ENCODE measurements at regions not wholly inside any gene's neighbourhood (a gene's known extent, or its start where the extent isn't known, plus 50 kb on each side); places are given as distances from the start of the nearest gene placed in this dataset.

DNA sequence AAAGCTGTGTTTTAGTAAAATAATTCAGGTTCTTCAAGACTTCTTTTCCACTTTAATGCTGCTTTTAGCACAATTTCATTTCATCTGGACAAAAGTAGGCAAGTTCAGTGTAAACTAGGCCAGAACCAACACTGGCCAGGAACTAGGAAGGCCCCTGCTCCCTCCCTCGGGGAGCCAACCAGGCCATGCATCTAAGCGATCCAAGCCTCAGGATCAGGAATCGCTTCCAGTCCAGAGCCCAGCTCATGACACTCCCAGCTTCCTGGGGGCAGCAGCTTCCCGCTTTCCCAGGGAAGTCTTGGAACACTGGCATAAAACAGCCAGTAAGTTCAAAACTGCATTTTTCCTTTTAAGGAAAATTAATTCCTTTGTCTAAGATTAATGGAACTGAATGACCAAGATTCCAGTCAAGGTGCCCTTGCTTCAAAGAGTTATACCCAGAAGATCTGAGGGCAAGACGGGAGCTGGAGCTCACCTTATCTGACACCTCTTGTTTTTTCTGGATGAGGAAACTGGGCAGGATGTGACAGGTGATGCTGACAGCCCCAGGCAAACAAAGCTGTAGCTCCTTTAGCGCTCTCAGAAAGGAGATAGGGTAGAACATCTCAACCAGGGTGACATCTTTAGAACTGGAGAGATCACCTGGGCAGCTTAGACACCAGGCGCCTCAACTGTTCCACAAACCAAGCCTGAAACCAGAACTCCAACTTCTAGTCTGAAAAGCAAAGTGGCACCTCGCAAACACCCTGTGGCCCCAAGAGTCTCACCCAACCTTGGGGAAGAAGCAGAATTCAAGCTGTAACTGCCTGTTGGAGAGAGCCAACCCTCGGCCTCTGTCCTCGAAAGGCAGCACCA, 61.4 kb upstream of the PNMA1 start:
- DNase-seq (no peak), ATAC-seq (ENCODE audit: low read depth in 2 of 2) (no peak)
- H3K4me1 Mint-ChIP-seq = peaks cover 68 to 92% (median 79%) of the 10 kb centered on the region in 3 donors
- H3K27ac Mint-ChIP-seq = peak overlapping the region; percentile 9 to 99 (median 83)
- no peaks in the 10 kb centered on the region for H3K9me3 Mint-ChIP-seq
- no peaks in the 10 kb centered on the region for H3K36me3 Mint-ChIP-seq
- H3K27me3 Mint-ChIP-seq = no peaks in the 10 kb centered on the region
- no peak overlapping the region for H3K4me3 Mint-ChIP-seq

DNA sequence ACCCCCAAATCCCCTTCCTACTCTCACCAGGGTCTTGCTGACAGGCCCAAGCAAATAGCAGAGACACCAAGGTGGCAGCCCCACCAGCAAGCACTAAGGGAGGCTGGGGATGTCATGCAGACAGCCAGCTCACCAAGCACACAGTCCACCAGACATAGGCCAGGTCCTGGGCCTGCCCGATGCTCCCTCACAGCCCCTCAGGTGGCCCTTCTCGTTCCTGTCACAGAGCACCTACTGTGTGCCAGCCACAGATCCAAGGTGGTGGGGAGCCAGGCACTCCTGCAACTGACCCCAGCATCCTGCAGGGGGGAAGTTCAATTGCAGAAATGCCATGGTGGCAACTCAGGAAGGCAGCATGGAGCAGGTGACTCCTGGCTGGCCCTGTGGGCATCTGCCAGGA, 60.5 kb upstream of the PNMA1 start:
- peak overlapping the region; percentile 72 to 99 (median 90) for H3K27ac Mint-ChIP-seq
- ATAC-seq (ENCODE audit: low read depth in 2 of 2) (no peak), DNase-seq (no peak)
- H3K4me3 Mint-ChIP-seq = peak overlapping the region in 3 of 8 donors; percentile 24 to 65 (median 34)
- H3K27me3 Mint-ChIP-seq = no peaks in the 10 kb centered on the region
- H3K36me3 Mint-ChIP-seq = no peaks in the 10 kb centered on the region
- peaks cover 72 to 93% (median 82%) of the 10 kb centered on the region in 3 donors for H3K4me1 Mint-ChIP-seq
- no peaks in the 10 kb centered on the region for H3K9me3 Mint-ChIP-seq

DNA sequence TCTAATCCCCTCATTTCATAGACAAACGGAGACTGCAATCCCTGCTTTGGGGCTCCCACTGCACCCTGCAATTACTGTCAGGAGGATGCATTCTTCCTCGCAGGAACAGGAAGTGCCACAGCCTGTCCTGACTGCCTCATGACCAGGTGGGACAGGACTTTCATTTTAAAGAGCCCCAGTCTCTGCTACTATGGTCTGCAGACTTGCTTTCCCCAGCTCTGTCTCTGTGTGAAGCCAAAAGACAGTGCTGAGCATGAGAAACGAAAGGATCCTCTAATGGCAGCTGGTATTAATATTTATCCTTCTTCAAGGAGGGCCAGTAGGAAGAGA, 60.0 kb upstream of the PNMA1 start:
- no peaks in the 10 kb centered on the region for H3K27me3 Mint-ChIP-seq
- H3K4me1 Mint-ChIP-seq = peaks cover 73 to 97% (median 85%) of the 10 kb centered on the region in 3 donors
- no peaks in the 10 kb centered on the region for H3K36me3 Mint-ChIP-seq
- H3K4me3 Mint-ChIP-seq = peak overlapping the region in 4 of 8 donors; percentile 24 to 78 (median 50)
- H3K27ac Mint-ChIP-seq = peak overlapping the region; percentile 72 to 100 (median 92)
- DNase-seq = no peak
- ATAC-seq (ENCODE audit: low read depth in 2 of 2) = no peak
- no peaks in the 10 kb centered on the region for H3K9me3 Mint-ChIP-seq

DNA sequence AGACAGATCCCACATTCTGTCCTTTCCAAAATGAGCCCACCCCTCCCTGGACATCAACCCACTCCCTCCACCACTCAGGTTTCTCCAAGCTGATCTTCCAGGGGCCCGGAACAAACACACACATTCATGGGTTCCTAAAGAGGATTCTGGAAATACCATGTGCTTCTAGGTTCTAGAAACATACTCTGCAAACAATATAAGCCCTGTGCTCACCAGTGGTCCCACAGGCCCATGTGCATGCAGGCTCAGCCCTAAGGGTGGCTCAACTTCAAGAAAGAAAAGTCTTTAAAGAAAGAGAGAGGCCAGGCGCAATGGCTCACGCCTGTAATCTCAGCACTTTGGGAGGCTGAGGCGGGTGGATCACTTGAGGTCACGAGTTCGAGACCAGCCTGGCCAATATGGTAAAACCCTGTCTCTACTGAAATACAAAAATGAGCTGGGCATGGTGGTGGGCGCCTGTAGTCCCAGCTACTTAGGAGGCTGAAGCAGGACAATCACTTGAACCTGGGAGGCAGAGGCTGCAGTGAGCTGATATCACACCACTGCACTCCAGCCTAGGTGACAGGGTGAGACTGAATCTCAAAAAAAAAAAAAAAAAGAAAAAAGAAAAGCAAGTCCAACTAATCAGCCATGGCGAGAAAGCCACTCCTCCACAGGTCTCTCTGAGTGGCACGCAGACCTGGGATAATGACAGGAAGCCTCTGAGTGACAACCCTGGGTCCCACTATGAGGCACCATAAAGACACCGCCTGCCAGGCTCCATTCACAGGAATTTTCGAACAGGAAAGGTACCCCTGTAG, 59.5 kb upstream of the PNMA1 start:
- DNase-seq = no peak
- H3K9me3 Mint-ChIP-seq = no peaks in the 10 kb centered on the region
- peaks cover 75 to 97% (median 85%) of the 10 kb centered on the region in 3 donors for H3K4me1 Mint-ChIP-seq
- H3K27ac Mint-ChIP-seq = peak overlapping the region; percentile 81 to 100 (median 99)
- H3K27me3 Mint-ChIP-seq = no peaks in the 10 kb centered on the region
- H3K36me3 Mint-ChIP-seq = no peaks in the 10 kb centered on the region
- ATAC-seq (ENCODE audit: low read depth in 2 of 2) = no peak
- H3K4me3 Mint-ChIP-seq = peak overlapping the region in 6 of 8 donors; percentile 21 to 78 (median 30)

DNA sequence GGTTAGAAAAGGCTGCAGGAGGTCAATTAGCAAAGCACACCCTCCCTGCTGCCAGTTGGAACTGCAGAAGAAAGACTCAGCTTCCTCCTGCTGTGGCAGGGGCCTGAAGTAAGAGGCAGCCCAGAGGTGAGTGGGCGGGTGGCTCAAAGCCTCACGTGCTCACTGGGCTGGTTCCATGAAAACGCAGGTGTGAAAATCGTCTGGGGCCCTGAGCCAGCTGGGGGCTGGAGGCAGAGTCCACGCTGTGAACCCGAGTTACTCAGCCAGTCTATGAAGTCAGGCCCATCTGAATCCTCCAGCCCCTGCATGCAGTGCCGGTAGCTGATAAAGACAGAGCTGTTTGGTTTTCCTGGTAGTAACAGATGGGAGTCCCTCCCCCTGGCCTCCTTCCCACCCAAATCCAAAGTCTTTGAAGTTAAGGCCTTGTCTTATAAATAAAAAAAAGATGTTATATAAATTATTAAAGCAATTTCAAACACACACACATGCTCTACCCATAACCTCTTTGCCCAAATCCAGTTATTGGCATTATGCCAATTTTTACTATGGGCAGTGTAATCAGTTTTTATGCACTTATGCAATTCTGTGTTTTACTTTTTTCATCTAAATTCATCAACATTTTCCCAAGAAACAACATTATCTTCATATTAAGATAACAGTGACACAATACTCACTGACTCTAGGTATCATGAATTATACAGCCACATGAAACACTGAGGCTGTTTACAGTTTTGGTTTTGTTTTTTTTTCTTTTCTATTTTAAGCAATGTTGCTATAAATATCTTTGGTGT, 57.9 kb upstream of the PNMA1 start:
- H3K36me3 Mint-ChIP-seq = no peaks in the 10 kb centered on the region
- ATAC-seq (ENCODE audit: low read depth in 2 of 2) = peak; percentile 58 to 61

DNA sequence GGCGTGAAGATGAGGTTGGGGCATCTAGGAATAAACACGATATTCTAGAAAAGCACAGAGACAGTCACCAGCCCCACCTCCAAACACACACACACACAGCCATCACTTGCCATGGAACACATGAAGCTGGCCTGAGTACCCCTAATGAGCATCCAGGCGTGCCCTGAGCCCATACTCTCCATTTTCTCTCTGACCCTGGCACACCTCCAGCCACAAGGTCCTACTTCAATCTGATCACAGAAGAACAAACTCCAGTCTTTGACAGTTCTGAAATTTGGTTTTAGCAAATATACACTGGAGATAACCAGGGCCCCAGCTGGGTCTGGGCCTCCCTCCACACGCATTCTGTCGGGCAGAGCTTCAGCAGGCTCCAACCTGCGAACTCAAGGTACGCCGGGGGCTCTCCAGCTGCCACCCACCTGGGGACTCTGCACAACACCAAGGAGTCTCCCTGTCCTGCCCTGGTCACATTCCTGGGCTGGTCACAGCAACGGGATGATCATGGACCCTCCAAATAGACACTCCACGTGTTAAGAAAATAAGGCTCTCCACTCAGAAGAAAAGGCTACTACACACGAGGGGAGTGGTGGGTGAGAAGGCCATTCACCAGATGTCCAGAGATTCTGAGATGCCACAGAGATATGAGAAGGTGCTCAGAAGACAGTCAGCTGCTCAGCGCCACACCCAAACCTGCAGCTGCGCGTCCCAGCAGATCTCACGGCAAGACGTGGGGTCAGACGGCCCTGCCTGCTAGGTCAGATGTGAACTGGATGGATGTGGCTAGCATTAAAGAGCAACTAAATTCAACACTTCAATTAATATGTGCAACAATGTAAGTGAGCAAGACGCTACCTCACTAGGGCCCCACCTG, 57.0 kb upstream of the PNMA1 start:
- no peaks in the 10 kb centered on the region for H3K27me3 Mint-ChIP-seq
- peak overlapping the region; percentile 77 to 95 (median 85) for H3K4me3 Mint-ChIP-seq
- peak overlapping the region; percentile 97 to 100 (median 100) for H3K27ac Mint-ChIP-seq
- no peaks in the 10 kb centered on the region for H3K9me3 Mint-ChIP-seq
- H3K4me1 Mint-ChIP-seq = peaks cover 62 to 98% (median 73%) of the 10 kb centered on the region in 3 donors
- ATAC-seq (ENCODE audit: low read depth in 2 of 2) (no peak), DNase-seq (no peak)
- H3K36me3 Mint-ChIP-seq = no peaks in the 10 kb centered on the region

More for the DNA sequence above, 57.9 kb upstream of the PNMA1 start:
- Mint-ChIP-seq H3K27ac (peak overlapping the region; percentile 97 to 100 (median 100)), H3K4me3 (peak overlapping the region; percentile 77 to 95 (median 85)), H3K9me3 (no peaks in the 10 kb centered on the region), H3K4me1 (peaks cover 59 to 96% (median 69%) of the 10 kb centered on the region in 3 donors), H3K27me3 (no peaks in the 10 kb centered on the region)
- peak; percentile 82 for DNase-seq

DNA sequence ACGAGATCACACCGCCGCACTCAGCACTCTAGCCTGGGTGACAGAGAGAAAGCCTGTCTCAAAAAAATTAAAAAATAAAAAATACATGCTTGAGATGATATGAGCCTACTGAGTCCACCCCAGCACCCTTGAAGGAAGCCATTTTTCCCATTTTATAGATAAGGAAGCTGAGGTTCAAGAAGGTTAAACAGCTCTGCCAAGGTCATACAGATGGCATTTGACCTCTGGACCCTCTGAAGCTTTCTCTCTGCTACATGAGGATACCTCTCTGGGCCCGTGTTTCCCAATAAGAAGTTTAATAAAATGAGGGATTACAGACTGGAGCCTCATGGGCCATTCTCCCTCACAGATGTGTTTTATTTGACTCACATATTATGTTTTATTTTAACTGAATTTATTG, 53.9 kb upstream of the PNMA1 start:
- no peaks in the 10 kb centered on the region for H3K9me3 Mint-ChIP-seq
- H3K27me3 Mint-ChIP-seq = no peaks in the 10 kb centered on the region
- ATAC-seq (ENCODE audit: low read depth in 2 of 2) = no peak
- H3K4me3 Mint-ChIP-seq = no peak overlapping the region
- peaks cover 72 to 97% (median 78%) of the 10 kb centered on the region in 3 donors for H3K4me1 Mint-ChIP-seq
- no peak for DNase-seq
- peak overlapping the region in 4 of 6 donors; percentile 62 to 99 (median 90) for H3K27ac Mint-ChIP-seq
- no peaks in the 10 kb centered on the region for H3K36me3 Mint-ChIP-seq

DNA sequence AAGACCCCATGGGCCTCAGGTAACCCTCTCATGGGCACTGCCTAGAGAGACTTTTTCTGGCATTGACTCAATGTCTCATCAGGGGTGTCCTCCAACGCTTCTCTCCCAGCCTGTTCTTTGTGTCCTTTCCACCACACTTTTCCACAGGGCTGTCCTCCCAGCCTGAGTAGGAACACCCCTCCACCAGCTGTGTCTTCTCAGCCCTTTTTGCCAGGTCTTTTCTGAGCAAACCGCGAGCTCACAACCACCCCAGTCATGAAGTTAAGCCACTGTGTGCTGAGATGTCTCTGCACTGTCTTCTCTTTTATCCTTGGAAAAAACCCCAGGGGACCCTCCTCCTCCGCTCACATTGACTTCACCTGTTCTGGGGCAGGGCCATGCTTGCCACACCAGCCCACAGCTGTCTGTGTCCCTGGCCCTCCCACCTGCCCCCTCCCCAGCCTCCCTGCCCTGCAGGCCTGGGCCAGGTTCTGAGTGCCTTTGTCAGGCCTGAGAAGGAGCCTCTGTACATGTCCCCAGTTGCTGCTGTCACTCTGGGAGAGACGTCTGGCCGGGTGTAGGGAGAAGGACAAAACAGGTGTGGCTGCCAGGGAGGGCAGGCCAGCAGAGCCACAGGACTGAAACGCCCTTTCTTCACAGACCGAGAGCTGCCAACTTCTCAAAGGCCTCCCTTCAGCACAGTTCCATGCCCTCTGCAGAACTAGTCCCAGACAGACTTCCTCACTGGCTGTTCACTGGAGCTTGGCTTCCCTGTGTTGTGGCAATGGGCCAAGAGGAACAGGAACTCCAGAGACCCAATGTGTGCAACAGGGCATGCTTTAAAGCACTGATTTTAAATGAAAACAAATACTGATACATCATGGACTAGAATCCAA, 50.5 kb upstream of the PNMA1 start:
- Mint-ChIP-seq H3K36me3 (no peaks in the 10 kb centered on the region), H3K4me3 (peak overlapping the region in 7 of 8 donors; percentile 22 to 87 (median 53)), H3K9me3 (no peaks in the 10 kb centered on the region), H3K4me1 (peaks cover 64 to 92% (median 71%) of the 10 kb centered on the region in 3 donors), H3K27ac (peak overlapping the region; percentile 92 to 99 (median 96)), H3K27me3 (no peaks in the 10 kb centered on the region)
- DNase-seq (peak; percentile 78), ATAC-seq (ENCODE audit: low read depth in 2 of 2) (peak; percentile 29 to 34)
